RWPE1 (cell line): ENCODE measurements at regions not wholly inside any gene's neighbourhood (a gene's known extent, or its start where the extent isn't known, plus 50 kb on each side); places are given as distances from the start of the nearest gene placed in this dataset.

ENCODE experiments used
- CTCF ChIA-PET: fragments of 350-600 bp; sonication (Branson Sonifier 250); formaldehyde crosslinking; extraction: SDS; loops from one replicate; lab custom pipeline; 2021; lab: Yijun Ruan, JAX
- POLR2A ChIA-PET: fragments of 400-600 bp; formaldehyde crosslinking; extraction: SDS; loops from one replicate; lab custom pipeline; 2020; ENCODE audit warnings: antibody characterized with exemption; ENCODE audit not compliant: low non-redundant PET; lab: Yijun Ruan, JAX
- DNase-seq: peaks from one replicate; pipeline ENCODE4 v3.0.0; 2012; ENCODE audit warnings: low spot score
- H3K27ac ChIP-seq: fragments of 450-650 bp; 2 replicates; pipeline ENCODE4 v1.5.1; 2017
- TF ChIP-seq, protein P1 (sequence below): fragments of 450-650 bp; conservative IDR thresholded peaks from 2 replicates; pipeline ENCODE4 v1.5.1; 2017; ENCODE audit warnings: low read depth, mild to moderate bottlenecking

DNA sequence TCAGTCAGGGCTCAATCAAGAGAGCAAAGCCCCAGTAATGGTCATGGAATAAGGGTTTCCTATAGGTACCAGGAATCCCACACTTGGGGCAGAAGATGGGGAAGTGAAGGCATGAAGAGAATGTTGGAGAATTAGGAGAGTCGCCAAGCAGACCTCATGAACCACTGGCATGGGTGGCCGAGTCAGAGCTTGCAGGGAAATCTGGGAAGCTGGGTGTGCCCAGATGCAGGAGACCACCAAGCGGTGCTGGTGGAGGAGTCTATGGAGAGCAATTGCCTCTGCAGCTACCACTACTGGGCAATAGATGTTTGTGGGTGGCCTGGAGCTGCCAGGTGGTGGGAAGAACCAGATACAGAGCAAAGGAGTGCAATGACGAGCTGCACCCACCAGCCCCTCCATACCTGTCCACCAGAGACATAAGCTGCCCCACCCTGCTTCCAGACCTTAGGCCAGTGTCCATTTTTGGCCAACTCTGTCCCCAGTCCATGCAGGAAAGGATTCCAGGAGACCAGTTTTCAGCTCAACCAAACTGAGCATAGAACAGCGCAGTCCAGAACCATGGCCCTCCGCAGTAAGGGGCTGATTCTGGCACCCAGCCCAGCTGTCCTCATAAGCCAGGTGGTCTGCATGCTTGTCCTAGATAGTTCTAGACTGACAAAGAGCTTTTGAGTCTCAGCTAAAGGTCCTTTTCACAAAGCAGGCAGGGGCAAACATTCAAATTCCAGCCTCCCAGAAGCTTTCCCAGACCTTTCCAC lies 323.9 kb downstream of the GADD45G start:
- TF ChIP-seq, protein P1, sequence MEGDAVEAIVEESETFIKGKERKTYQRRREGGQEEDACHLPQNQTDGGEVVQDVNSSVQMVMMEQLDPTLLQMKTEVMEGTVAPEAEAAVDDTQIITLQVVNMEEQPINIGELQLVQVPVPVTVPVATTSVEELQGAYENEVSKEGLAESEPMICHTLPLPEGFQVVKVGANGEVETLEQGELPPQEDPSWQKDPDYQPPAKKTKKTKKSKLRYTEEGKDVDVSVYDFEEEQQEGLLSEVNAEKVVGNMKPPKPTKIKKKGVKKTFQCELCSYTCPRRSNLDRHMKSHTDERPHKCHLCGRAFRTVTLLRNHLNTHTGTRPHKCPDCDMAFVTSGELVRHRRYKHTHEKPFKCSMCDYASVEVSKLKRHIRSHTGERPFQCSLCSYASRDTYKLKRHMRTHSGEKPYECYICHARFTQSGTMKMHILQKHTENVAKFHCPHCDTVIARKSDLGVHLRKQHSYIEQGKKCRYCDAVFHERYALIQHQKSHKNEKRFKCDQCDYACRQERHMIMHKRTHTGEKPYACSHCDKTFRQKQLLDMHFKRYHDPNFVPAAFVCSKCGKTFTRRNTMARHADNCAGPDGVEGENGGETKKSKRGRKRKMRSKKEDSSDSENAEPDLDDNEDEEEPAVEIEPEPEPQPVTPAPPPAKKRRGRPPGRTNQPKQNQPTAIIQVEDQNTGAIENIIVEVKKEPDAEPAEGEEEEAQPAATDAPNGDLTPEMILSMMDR, result no peak
- ChIA-PET POLR2A (no interaction called here), CTCF (interaction anchor here (0.7 to 1.4 kb wide), 3 partner anchors 44 to 417 kb away, joined by 3 to 4 read pairs (median 4); no protein-coding TSS in a partner anchor)
- DNase-seq, result no peak
- H3K27ac ChIP-seq, result no peak overlapping the region

DNA sequence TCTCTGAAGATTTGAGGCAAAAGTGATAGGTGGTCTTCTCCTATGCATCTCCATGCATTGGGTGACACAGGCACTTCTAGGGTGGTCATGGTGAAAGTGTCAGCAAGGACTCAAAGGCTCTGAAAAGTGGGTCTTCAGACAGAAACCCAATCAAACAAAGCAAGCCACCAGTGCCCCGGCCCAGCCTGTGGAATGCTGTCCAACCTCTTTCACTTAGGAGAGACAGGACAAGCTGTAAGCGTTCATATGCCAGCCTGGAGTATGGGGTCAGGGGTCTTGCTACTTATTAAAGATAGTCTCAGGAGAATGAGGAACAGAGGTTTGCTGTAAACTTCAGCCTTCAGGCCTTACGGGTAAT lies 324.5 kb downstream of the GADD45G start:
- ChIA-PET CTCF (interaction anchor here (0.7 to 1.4 kb wide), 2 partner anchors 43 to 331 kb away, joined by 4 read pairs; no protein-coding TSS in a partner anchor), POLR2A (no interaction called here)
- TF ChIP-seq, protein P1, result no peak
- DNase-seq, result no peak
- no peak overlapping the region for H3K27ac ChIP-seq

DNA sequence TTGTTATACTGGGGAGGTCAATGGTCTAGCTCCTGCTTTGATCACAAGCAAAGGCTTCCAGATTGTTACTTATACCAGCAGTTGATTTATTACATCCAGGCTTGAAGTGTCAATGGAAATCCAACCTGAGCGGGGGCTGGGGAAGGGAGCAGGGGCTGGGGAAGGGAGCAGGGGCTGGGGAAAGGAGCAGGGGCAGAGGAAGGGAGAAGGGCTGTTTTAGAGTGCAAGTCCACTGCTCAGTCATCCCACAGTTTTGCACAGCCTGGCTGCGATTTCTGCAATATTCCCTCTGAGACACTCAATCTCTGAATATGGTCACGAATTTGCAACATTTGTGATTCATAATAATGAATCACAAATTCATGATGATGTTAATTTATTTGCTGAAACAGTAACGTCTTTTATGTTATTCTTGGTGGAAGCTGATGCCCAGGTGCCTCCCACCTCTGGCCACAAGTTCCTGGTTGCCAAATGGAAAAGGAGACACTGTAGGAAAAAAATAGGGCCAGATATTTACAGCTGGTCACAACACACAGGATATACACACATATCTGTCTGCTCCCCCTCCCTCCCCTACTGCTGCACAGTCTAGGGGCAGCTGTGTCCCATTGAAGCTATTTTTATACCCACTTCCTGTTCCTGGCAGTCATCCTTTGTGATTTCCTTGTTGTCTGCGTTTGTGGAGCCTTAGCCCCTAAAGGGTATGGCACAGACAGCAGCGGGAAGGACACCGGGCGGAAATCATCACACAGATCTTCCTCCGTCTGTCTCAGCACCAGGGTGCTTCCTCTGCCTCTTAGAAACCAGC lies 325.1 kb downstream of the GADD45G start:
- TF ChIP-seq, protein P1, result no peak
- no peak overlapping the region for H3K27ac ChIP-seq
- DNase-seq, result peak; percentile 34
- ChIA-PET CTCF (interaction anchor here (1.4 kb wide), 1 partner anchor 332 kb away, joined by 4 read pairs; no protein-coding TSS in a partner anchor), POLR2A (no interaction called here)

DNA sequence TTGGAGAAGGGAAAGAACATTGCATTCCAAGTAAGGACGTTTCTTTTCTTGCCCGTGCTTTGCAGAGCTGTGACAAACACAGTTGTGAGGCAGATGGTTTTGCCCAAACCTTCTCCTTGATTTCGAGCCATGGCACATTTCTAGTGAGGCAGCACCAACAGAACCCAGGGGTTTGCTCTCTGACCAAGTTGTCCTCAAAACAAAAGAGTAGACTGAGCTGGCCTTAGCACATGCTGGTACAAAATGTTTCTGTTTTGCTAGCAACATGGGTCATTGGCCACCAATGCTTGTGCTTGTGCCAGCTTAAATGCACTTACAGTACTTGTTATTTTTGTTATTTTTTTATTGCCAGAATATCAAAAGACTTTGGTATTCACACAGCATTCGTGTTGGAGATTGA lies 328.8 kb downstream of the GADD45G start:
- POLR2A ChIA-PET, result no interaction called here
- DNase-seq, result no peak
- TF ChIP-seq, protein P1, result no peak
- H3K27ac ChIP-seq, result no peak overlapping the region
- CTCF ChIA-PET, result interaction anchor here (0.6 kb wide), 3 partner anchors 10 to 1491 kb away, joined by 3 to 7 read pairs (median 3); no protein-coding TSS in a partner anchor

DNA sequence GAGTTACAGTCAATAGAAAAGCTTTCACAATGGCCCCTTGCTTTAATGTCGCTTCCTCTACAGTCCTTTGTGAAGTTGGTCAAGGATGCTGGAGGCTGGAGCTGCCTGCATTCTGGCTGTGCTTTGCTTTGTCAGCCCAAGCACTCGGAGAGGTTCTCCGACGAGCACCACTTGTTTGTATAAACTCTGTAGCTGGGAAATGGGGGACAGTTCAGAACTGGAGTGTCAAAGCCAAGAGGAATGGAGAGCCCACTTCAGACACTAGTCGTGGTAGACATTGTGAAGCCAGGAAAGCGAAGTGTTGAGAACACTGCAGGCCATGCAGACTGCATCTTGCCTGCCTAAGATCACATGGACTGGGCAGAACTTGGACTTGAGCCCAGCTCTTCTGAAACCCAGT lies 330.3 kb downstream of the GADD45G start:
- ChIA-PET POLR2A (no interaction called here), CTCF (interaction anchor here (0.5 kb wide), 1 partner anchor 357 kb away, joined by 3 read pairs; no protein-coding TSS in a partner anchor)
- TF ChIP-seq, protein P1, result no peak
- H3K27ac ChIP-seq, result no peak overlapping the region
- DNase-seq, result no peak

DNA sequence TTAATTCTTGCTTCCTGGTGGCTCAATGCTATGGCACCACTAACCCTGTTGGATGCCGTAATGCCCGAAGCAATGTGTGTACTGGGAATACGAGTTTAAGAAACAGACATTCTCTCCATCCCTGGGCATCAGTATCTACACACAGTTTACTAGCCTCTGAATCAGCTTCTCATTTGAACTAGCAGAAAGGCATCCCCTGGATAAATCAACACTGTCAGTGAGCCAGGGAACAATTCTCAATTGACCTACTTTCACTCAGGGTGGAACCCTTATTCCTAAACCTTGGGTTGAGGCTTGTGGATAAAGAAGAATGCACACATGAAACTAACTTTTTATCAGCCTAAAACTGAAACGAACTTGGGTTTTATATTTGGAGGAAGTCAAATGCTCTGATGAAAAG lies 331.0 kb downstream of the GADD45G start:
- TF ChIP-seq, protein P1, result no peak
- ChIA-PET POLR2A (no interaction called here), CTCF (no interaction called here)
- DNase-seq, result no peak
- no peak overlapping the region for H3K27ac ChIP-seq
